NCI-H2227 (cell line): ENCODE measurements at regions not wholly inside any gene's neighbourhood (a gene's known extent, or its start where the extent isn't known, plus 50 kb on each side); places are given as distances from the start of the nearest gene placed in this dataset.
"Not testable (repeated sequence)": the region's sequence is repeated elsewhere in the genome, so short reads cannot be mapped to it uniquely, and the experiment has no call there.

ENCODE experiments used
- DNase-seq: peaks from one replicate; lab custom pipeline; 2025; ENCODE audit not compliant: unreplicated experiment; lab: John Stamatoyannopoulos, UW

GRCh38 chr17:22484826-22485225 lies 792.5 kb downstream of the KCNJ18 start:
- DNase-seq: no peak

- DNase-seq: no peak
Observed at GRCh38 chr17:22490399-22490798, 798.1 kb downstream of the KCNJ18 start.

GRCh38 chr17:22492331-22492730 lies 800.0 kb downstream of the KCNJ18 start:
- no peak for DNase-seq

GRCh38 chr17:22496450-22496849 lies 804.1 kb downstream of the KCNJ18 start:
- DNase-seq: no peak

- DNase-seq: no peak
Observed at GRCh38 chr17:22503322-22503899, 811.1 kb downstream of the KCNJ18 start.

- no peak for DNase-seq
Observed at GRCh38 chr17:22505660-22506059, 813.3 kb downstream of the KCNJ18 start.

- no peak for DNase-seq
Observed at GRCh38 chr17:22506231-22506630, 813.9 kb downstream of the KCNJ18 start.

- DNase-seq: no peak
Observed at GRCh38 chr17:22506861-22507260, 814.5 kb downstream of the KCNJ18 start.

- DNase-seq: no peak
Observed at GRCh38 chr17:22507823-22508222, 815.5 kb downstream of the KCNJ18 start.

- no peak for DNase-seq
Observed at GRCh38 chr17:22510504-22510903, 818.2 kb downstream of the KCNJ18 start.

GRCh38 chr17:22511431-22511830 lies 819.1 kb downstream of the KCNJ18 start:
- no peak for DNase-seq

- DNase-seq: no peak
Observed at GRCh38 chr17:22512057-22512456, 819.7 kb downstream of the KCNJ18 start.

GRCh38 chr17:22512506-22512905 lies 820.2 kb downstream of the KCNJ18 start:
- DNase-seq: no peak

GRCh38 chr17:22512997-22513538 lies 820.7 kb downstream of the KCNJ18 start:
- no peak for DNase-seq

- DNase-seq: no peak
Observed at GRCh38 chr17:22514315-22514714, 822.0 kb downstream of the KCNJ18 start.

- DNase-seq: no peak
Observed at GRCh38 chr17:22514767-22515320, 822.5 kb downstream of the KCNJ18 start.

- no peak for DNase-seq
Observed at GRCh38 chr17:22515599-22515998, 823.3 kb downstream of the KCNJ18 start.

- DNase-seq: no peak
Observed at GRCh38 chr17:22516861-22517636, 824.7 kb downstream of the KCNJ18 start.

- no peak for DNase-seq
Observed at GRCh38 chr17:22517716-22518115, 825.4 kb downstream of the KCNJ18 start.

- DNase-seq: no peak
Observed at GRCh38 chr17:22518185-22518584, 825.9 kb downstream of the KCNJ18 start.

GRCh38 chr17:22548873-22549272 lies 856.5 kb downstream of the KCNJ18 start:
- not testable (repeated sequence) for DNase-seq
